SK-N-SH (cell line): ENCODE measurements at regions not wholly inside any gene's neighbourhood (a gene's known extent, or its start where the extent isn't known, plus 50 kb on each side); places are given as distances from the start of the nearest gene placed in this dataset.

Experiments
- CTCF ChIA-PET: fragments of 300-600, 350-600 bp; formaldehyde crosslinking; extraction: SDS; loops from one replicate; lab custom pipeline; 2021; lab: Yijun Ruan, JAX
- POLR2A ChIA-PET: fragments of 350-600 bp; sonication (Branson Sonifier 250); formaldehyde crosslinking; extraction: SDS; loops from one replicate; lab custom pipeline; 2020; ENCODE audit warnings: antibody characterized with exemption, inconsistent platforms; lab: Yijun Ruan, JAX
- DNase-seq: peaks from one replicate; pipeline ENCODE4 v3.0.0; 2012
- H2AFZ ChIP-seq: fragments of 200-600 bp; sonication (generic); 2 replicates; pipeline ENCODE4 v1.8.1; 2016; ENCODE audit warnings: antibody characterized with exemption, mild to moderate bottlenecking, low read depth
- H3F3A ChIP-seq: fragments of 200-600 bp; sonication (generic); replicated peaks from 2 replicates; pipeline ENCODE3; 2016; ENCODE audit warnings: antibody characterized with exemption, mild to moderate bottlenecking; ENCODE audit not compliant: insufficient read depth
- H3K27ac ChIP-seq, 2 experiments: fragments of 200-500 bp in 1 of 2; fragments of 200-600 bp in 1 of 2; sonication (Bioruptor generic) in 1 of 2; sonication (generic), shearing (Covaris generic) in 1 of 2; 2 replicates each; pipeline versions ENCODE4 v1.5.1 to v1.6.1; 2014 to 2016; ENCODE audit warnings: low read depth in 2 of 2, inconsistent platforms in 1 of 2, low read length in 1 of 2, mild to moderate bottlenecking in 1 of 2, mixed read lengths in 1 of 2
- H3K27me3 ChIP-seq: fragments of 200-600 bp; sonication (generic), shearing (Covaris generic); 2 replicates; pipeline ENCODE4 v1.6.1; 2016; ENCODE audit warnings: mixed run types; ENCODE audit not compliant: insufficient read depth
- H3K36me3 ChIP-seq, 2 experiments: fragments of 200-500 bp in 1 of 2; fragments of 200-600 bp in 1 of 2; sonication (Bioruptor generic) in 1 of 2; sonication (generic) in 1 of 2; replicated peaks in 1 of 2; 2 replicates each; pipeline versions ENCODE3 to v1.5.1; 2014 to 2016; ENCODE audit warnings: low read length in 1 of 2, mild to moderate bottlenecking in 1 of 2; ENCODE audit not compliant: insufficient read depth in 2 of 2, control insufficient read depth in 1 of 2
- H3K4me1 ChIP-seq, 2 experiments: fragments of 200-500 bp in 1 of 2; fragments of 200-600 bp in 1 of 2; sonication (Bioruptor generic) in 1 of 2; sonication (generic), shearing (Covaris generic) in 1 of 2; 2 replicates each; pipeline versions ENCODE4 v1.5.1 to v1.6.1; 2014 to 2016; ENCODE audit warnings: low read depth in 1 of 2, low read length in 1 of 2, mixed run types in 1 of 2; ENCODE audit not compliant: insufficient read depth in 2 of 2, control insufficient read depth in 1 of 2
- H3K4me2 ChIP-seq: fragments of 200-600 bp; sonication (generic), shearing (Covaris generic); 2 replicates; pipeline ENCODE4 v1.6.1; 2017; ENCODE audit warnings: mixed run types
- H3K4me3 ChIP-seq, 2 experiments: fragments of 200-500 bp in 1 of 2; fragments of 200-600 bp in 1 of 2; sonication (Bioruptor generic) in 1 of 2; sonication (generic), shearing (Covaris generic) in 1 of 2; 2 replicates each; pipeline versions ENCODE4 v1.5.1 to v1.8.1; 2014 to 2016; ENCODE audit warnings: low read depth in 2 of 2, inconsistent platforms in 1 of 2, low read length in 1 of 2, mild to moderate bottlenecking in 1 of 2, mixed read lengths in 1 of 2, moderate library complexity in 1 of 2
- H3K79me2 ChIP-seq: fragments of 200-600 bp; sonication (generic); 2 replicates; pipeline ENCODE4 v1.8.1; 2017; ENCODE audit warnings: mild to moderate bottlenecking; ENCODE audit not compliant: insufficient read depth
- H3K9ac ChIP-seq: fragments of 200-600 bp; sonication (generic); 2 replicates; pipeline ENCODE4 v1.6.1; 2017; ENCODE audit warnings: mixed run types
- H3K9me2 ChIP-seq: fragments of 200-600 bp; sonication (generic); 2 replicates; pipeline ENCODE4 v1.6.1; 2017; ENCODE audit warnings: mixed run types
- H3K9me3 ChIP-seq: fragments of 200-600 bp; sonication (generic); 2 replicates; pipeline ENCODE4 v1.6.1; 2017; ENCODE audit warnings: mixed run types, mild to moderate bottlenecking, moderate library complexity
- H4K20me1 ChIP-seq: fragments of 200-600 bp; sonication (generic); 2 replicates; pipeline ENCODE4 v1.6.1; 2017; ENCODE audit warnings: mild to moderate bottlenecking, mixed run types; ENCODE audit not compliant: insufficient read depth
- CTCF ChIP-seq: fragments of 200-600 bp; sonication (generic); IDR thresholded peaks from 2 replicates; pipeline ENCODE4 v1.6.1; 2017; ENCODE audit warnings: antibody characterized with exemption, mild to moderate bottlenecking, moderate library complexity
- ELF1 ChIP-seq: IDR thresholded peaks from 2 replicates; pipeline ENCODE4 v1.4.0; 2012
- EP300 ChIP-seq, 2 experiments: IDR thresholded peaks; 2 replicates each; pipeline versions ENCODE4 v1.4.0 to v1.6.1; 2012; ENCODE audit warnings: borderline replicate concordance in 1 of 2, low read depth in 1 of 2, low read length in 1 of 2
- EZH2phosphoT487 ChIP-seq: fragments of 200-600 bp; sonication (generic); IDR thresholded peaks from 2 replicates; pipeline ENCODE4 v1.6.1; 2017; ENCODE audit warnings: low read depth, mixed run types, mild to moderate bottlenecking, antibody characterized with exemption, moderate library complexity, borderline replicate concordance
- FOXM1 ChIP-seq: IDR thresholded peaks from 2 replicates; pipeline ENCODE4 v1.4.0; 2012; ENCODE audit warnings: low read depth, mild to moderate bottlenecking
- GABPA ChIP-seq: IDR thresholded peaks from 2 replicates; pipeline ENCODE4 v1.4.0; 2012; ENCODE audit warnings: low read depth, mild to moderate bottlenecking
- GATA2 ChIP-seq: sonication (generic); formaldehyde crosslinking; IDR thresholded peaks from 2 replicates; pipeline ENCODE4 v1.5.0; 2020; ENCODE audit warnings: mild to moderate bottlenecking, missing genetic modification reagents
- IRF3 ChIP-seq: fragments of 150-350 bp; IDR thresholded peaks from 2 replicates; pipeline ENCODE4 v1.6.1; 2016; ENCODE audit warnings: mild to moderate bottlenecking, low read depth, low read length
- MAX ChIP-seq: IDR thresholded peaks from 2 replicates; pipeline ENCODE4 v1.4.0; 2012; ENCODE audit warnings: low read depth
- MEF2A ChIP-seq: IDR thresholded peaks from 2 replicates; pipeline ENCODE4 v1.4.0; 2012; ENCODE audit warnings: low read depth, borderline replicate concordance
- MXI1 ChIP-seq: IDR thresholded peaks from 2 replicates; pipeline ENCODE4 v1.6.1; 2012; ENCODE audit warnings: mild to moderate bottlenecking, low read depth, low read length, improper control_type of control experiment
- NFIC ChIP-seq: IDR thresholded peaks from 2 replicates; pipeline ENCODE4 v1.4.0; 2012; ENCODE audit warnings: borderline replicate concordance
- NRF1 ChIP-seq: IDR thresholded peaks from 2 replicates; pipeline ENCODE4 v1.6.1; 2012; ENCODE audit warnings: low read depth, mild to moderate bottlenecking, low read length
- RCOR1 ChIP-seq: fragments of 150-350 bp; IDR thresholded peaks from 2 replicates; pipeline ENCODE4 v1.6.1; 2017; ENCODE audit warnings: antibody characterized with exemption, low read length
- RFX5 ChIP-seq: IDR thresholded peaks from 2 replicates; pipeline ENCODE4 v1.6.1; 2012; ENCODE audit warnings: mild to moderate bottlenecking, improper control_type of control experiment, low read length
- TAF1 ChIP-seq: IDR thresholded peaks from 2 replicates; pipeline ENCODE4 v1.6.1; 2012; ENCODE audit warnings: low read depth, mild to moderate bottlenecking, low read length, moderate library complexity, borderline replicate concordance
- TCF12 ChIP-seq: IDR thresholded peaks from 2 replicates; pipeline ENCODE4 v1.4.0; 2012
- WGBS: methylation state at CpG from one replicate; pipeline ENCODE4 v1.1.6; 2017; ENCODE audit warnings: low lambda C conversion rate; 5-methylcytosine and 5-hydroxymethylcytosine counted together

GRCh38 chr2:187003611-187004010 is 154.6 kb upstream of the ZSWIM2 start:
- no peak overlapping the region for H3K4me2 ChIP-seq
- H3K9me2 ChIP-seq = no peaks in the 10 kb centered on the region
- no peak overlapping the region for H3K9ac ChIP-seq
- H3K9me3 ChIP-seq = no peaks in the 10 kb centered on the region
- no peaks in the 10 kb centered on the region for H3K79me2 ChIP-seq
- H3F3A ChIP-seq = peaks cover 9% of the 10 kb centered on the region
- H3K36me3 ChIP-seq = no peaks in the 10 kb centered on the region
- H3K27ac ChIP-seq = no peak overlapping the region
- no peaks in the 10 kb centered on the region; the same call in 1 of the 2 replicates for H4K20me1 ChIP-seq
- no peak for DNase-seq
- no peak overlapping the region for H2AFZ ChIP-seq
- ChIA-PET POLR2A (no interaction called here), CTCF (interaction anchor here (1.6 kb wide), 1 partner anchor 243 kb away, joined by 3 read pairs; no protein-coding TSS in a partner anchor)
- H3K4me1 ChIP-seq = no peaks in the 10 kb centered on the region
- no peaks in the 10 kb centered on the region for H3K27me3 ChIP-seq
- H3K4me3 ChIP-seq = no peak overlapping the region
- TF ChIP-seq FOXM1 = no peak
- 36% methylated on average over 1 of the region's 1 CpG for WGBS

- no peaks in the 10 kb centered on the region for H3K9me3 ChIP-seq
- 91% methylated on average over 31 of the region's 32 CpGs for whole genome bisulfite sequencing
- no peak overlapping the region for H2AFZ ChIP-seq
- no peak for TF ChIP-seq ELF1
- no peak for TF ChIP-seq GATA2
- TF ChIP-seq EZH2phosphoT487 = no peak
- TF ChIP-seq MXI1 = no peak
- no peak for TF ChIP-seq MAX
- no peak for TF ChIP-seq TCF12
- no peak for TF ChIP-seq NFIC
- TF ChIP-seq NRF1 = no peak
- TF ChIP-seq GABPA = no peak
- no peak for TF ChIP-seq MEF2A
- TF ChIP-seq TAF1 = no peak
- TF ChIP-seq IRF3 = no peak
- no peak for TF ChIP-seq RCOR1
- TF ChIP-seq CTCF = no peak
- no peak for TF ChIP-seq EP300 (IDR thresholded peaks at IDR 0.05; ENCODE audit: borderline replicate concordance in 1 of 2, low read depth in 1 of 2, low read length in 1 of 2)
- no peak for TF ChIP-seq RFX5
- H3K27ac ChIP-seq = no peak overlapping the region
- H3F3A ChIP-seq = peaks cover 4% of the 10 kb centered on the region
- H3K4me3 ChIP-seq = no peak overlapping the region
- no peak for DNase-seq
- no peak overlapping the region for H3K4me2 ChIP-seq
- H3K79me2 ChIP-seq = no peaks in the 10 kb centered on the region
- no peaks in the 10 kb centered on the region for H3K27me3 ChIP-seq
- ChIA-PET POLR2A (no interaction called here), CTCF (interaction anchor here (1.6 kb wide), 1 partner anchor 244 kb away, joined by 3 read pairs; no protein-coding TSS in a partner anchor)
- no peaks in the 10 kb centered on the region; the same call in 1 of the 2 replicates for H4K20me1 ChIP-seq
- no peaks in the 10 kb centered on the region for H3K4me1 ChIP-seq
- H3K36me3 ChIP-seq = no peaks in the 10 kb centered on the region
- no peak overlapping the region for H3K9ac ChIP-seq
- no peaks in the 10 kb centered on the region for H3K9me2 ChIP-seq
Observed at GRCh38 chr2:187003038-187003554, 154.1 kb upstream of the ZSWIM2 start.
